D341Med (cell line): ENCODE measurements at regions not wholly inside any gene's neighbourhood (a gene's known extent, or its start where the extent isn't known, plus 50 kb on each side); places are given as distances from the start of the nearest gene placed in this dataset.

ENCODE experiments used
- DNase-seq: peaks from one replicate; pipeline ENCODE4 v3.0.0; 2012; ENCODE audit warnings: low spot score

- DNase-seq, result no peak
Observed at GRCh38 chr4:100970414-100970813, 376.9 kb downstream of the PPP3CA start.

- DNase-seq, result no peak
Observed at GRCh38 chr4:100969925-100970324, 377.4 kb downstream of the PPP3CA start.

- DNase-seq, result no peak
Observed at GRCh38 chr4:100968046-100968445, 379.3 kb downstream of the PPP3CA start.

- DNase-seq, result no peak
Observed at GRCh38 chr4:100963627-100964026, 383.7 kb downstream of the PPP3CA start.

GRCh38 chr4:100962698-100963097 lies 384.6 kb downstream of the PPP3CA start:
- DNase-seq, result no peak

- no peak for DNase-seq
Observed at GRCh38 chr4:100960232-100960631, 387.1 kb downstream of the PPP3CA start.

GRCh38 chr4:100954046-100954445 lies 393.3 kb downstream of the PPP3CA start:
- DNase-seq, result no peak

- no peak for DNase-seq
Observed at GRCh38 chr4:100953616-100954015, 393.7 kb downstream of the PPP3CA start.

- no peak for DNase-seq
Observed at GRCh38 chr4:100952590-100952989, 394.7 kb downstream of the PPP3CA start.

- DNase-seq, result no peak
Observed at GRCh38 chr4:100949350-100949935, 397.9 kb downstream of the PPP3CA start.

- no peak for DNase-seq
Observed at GRCh38 chr4:100948911-100949310, 398.4 kb downstream of the PPP3CA start.

GRCh38 chr4:100945789-100946188 lies 401.5 kb downstream of the PPP3CA start:
- no peak for DNase-seq

- DNase-seq, result no peak
Observed at GRCh38 chr4:100938698-100939097, 408.6 kb downstream of the PPP3CA start.

GRCh38 chr4:100936661-100937375 lies 410.5 kb downstream of the PPP3CA start:
- no peak for DNase-seq

- DNase-seq, result peak; percentile 42
Observed at GRCh38 chr4:100935090-100935489, 412.2 kb downstream of the PPP3CA start.

- DNase-seq, result no peak
Observed at GRCh38 chr4:100933628-100934027, 413.7 kb downstream of the PPP3CA start.

- DNase-seq, result no peak
Observed at GRCh38 chr4:100929758-100930157, 411.9 kb upstream of the EMCN start.

- no peak for DNase-seq
Observed at GRCh38 chr4:100929135-100929534, 411.3 kb upstream of the EMCN start.

- no peak for DNase-seq
Observed at GRCh38 chr4:100926039-100926717, 408.4 kb upstream of the EMCN start.

- DNase-seq, result no peak
Observed at GRCh38 chr4:100913685-100914084, 395.9 kb upstream of the EMCN start.

GRCh38 chr4:100908540-100908939 lies 390.7 kb upstream of the EMCN start:
- no peak for DNase-seq

- peak; percentile 39 for DNase-seq
Observed at GRCh38 chr4:100907465-100908454, 389.9 kb upstream of the EMCN start.
